Endothelial cell (in vitro differentiated cells): ENCODE measurements at regions not wholly inside any gene's neighbourhood (a gene's known extent, or its start where the extent isn't known, plus 50 kb on each side); places are given as distances from the start of the nearest gene placed in this dataset.

Experiments
- DNase-seq: peaks from one replicate; pipeline ENCODE4 v3.0.0; 2021; ENCODE audit warnings: low spot score
- H3K27ac Mint-ChIP-seq: one replicate; pipeline ENCODE4 v1.8.0; 2021; ENCODE audit warnings: mixed read lengths, inconsistent platforms; ENCODE audit not compliant: unreplicated experiment
- H3K27me3 Mint-ChIP-seq: one replicate; pipeline ENCODE4 v1.8.0; 2021; ENCODE audit warnings: mild to moderate bottlenecking, moderate library complexity, mixed read lengths, inconsistent platforms; ENCODE audit not compliant: unreplicated experiment
- H3K36me3 Mint-ChIP-seq: one replicate; pipeline ENCODE4 v1.8.0; 2021; ENCODE audit warnings: mild to moderate bottlenecking, low read depth, mixed read lengths, inconsistent platforms; ENCODE audit not compliant: unreplicated experiment
- H3K4me1 Mint-ChIP-seq: one replicate; pipeline ENCODE4 v1.8.0; 2021; ENCODE audit warnings: mild to moderate bottlenecking, mixed read lengths, inconsistent platforms; ENCODE audit not compliant: unreplicated experiment
- H3K4me3 Mint-ChIP-seq: one replicate; pipeline ENCODE4 v1.8.0; 2021; ENCODE audit warnings: mild to moderate bottlenecking, mixed read lengths, inconsistent platforms; ENCODE audit not compliant: unreplicated experiment
- H3K9me3 Mint-ChIP-seq: one replicate; pipeline ENCODE4 v1.8.0; 2021; ENCODE audit warnings: mixed read lengths, inconsistent platforms; ENCODE audit not compliant: unreplicated experiment
- TF ChIP-seq, protein P1 (sequence below): fragments of 200-600 bp; sonication (generic); IDR thresholded peaks from one replicate; pipeline ENCODE4 v1.5.0; 2021; ENCODE audit warnings: antibody characterized with exemption; ENCODE audit not compliant: unreplicated experiment

DNA sequence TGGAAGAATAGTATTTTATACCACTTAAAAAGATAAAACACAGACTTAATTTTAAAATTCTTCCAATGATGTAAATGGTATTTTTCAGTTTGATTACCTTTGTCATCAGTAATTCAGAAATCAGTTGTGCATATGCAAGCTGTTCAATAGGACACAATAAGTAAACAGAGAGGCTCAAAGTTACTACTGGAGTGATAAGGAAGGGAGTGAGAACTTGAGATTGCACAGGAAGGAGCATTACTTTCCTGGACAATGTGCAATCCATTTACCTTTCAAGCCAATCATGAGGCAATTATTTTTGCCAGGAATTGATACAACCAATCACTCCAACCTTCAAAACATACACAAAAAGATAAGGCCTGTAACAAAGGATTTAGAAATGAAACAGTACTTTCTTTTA is 1024.3 kb downstream of the RAPGEF2 start:
- Mint-ChIP-seq H3K4me1 (no peaks in the 10 kb centered on the region), H3K27me3 (no peaks in the 10 kb centered on the region), H3K9me3 (peaks cover 7% of the 10 kb centered on the region), H3K27ac (no peak overlapping the region), H3K36me3 (no peaks in the 10 kb centered on the region), H3K4me3 (no peak overlapping the region)
- no peak for DNase-seq
- TF ChIP-seq, protein P1, sequence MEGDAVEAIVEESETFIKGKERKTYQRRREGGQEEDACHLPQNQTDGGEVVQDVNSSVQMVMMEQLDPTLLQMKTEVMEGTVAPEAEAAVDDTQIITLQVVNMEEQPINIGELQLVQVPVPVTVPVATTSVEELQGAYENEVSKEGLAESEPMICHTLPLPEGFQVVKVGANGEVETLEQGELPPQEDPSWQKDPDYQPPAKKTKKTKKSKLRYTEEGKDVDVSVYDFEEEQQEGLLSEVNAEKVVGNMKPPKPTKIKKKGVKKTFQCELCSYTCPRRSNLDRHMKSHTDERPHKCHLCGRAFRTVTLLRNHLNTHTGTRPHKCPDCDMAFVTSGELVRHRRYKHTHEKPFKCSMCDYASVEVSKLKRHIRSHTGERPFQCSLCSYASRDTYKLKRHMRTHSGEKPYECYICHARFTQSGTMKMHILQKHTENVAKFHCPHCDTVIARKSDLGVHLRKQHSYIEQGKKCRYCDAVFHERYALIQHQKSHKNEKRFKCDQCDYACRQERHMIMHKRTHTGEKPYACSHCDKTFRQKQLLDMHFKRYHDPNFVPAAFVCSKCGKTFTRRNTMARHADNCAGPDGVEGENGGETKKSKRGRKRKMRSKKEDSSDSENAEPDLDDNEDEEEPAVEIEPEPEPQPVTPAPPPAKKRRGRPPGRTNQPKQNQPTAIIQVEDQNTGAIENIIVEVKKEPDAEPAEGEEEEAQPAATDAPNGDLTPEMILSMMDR: no peak

DNA sequence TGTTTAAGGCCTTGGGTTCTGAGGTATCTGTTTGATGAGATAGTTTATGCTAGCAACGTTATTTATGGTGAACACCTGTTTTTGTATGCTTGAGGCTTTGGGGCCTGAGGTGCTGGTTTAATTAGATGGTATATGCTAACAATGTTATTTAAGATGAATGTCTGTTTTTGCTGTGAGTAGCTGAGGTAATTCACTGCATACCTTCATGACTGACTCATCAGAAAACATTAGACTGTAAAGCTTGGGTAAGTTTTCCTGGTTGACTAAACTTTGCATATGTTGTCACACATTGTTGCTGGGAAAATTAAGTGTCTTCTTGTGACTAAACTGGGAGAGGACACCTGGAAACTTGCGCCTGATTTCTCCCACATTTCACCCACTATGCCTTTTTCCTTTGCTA is 1026.6 kb downstream of the RAPGEF2 start:
- TF ChIP-seq, protein P1: no peak
- Mint-ChIP-seq H3K27ac (no peak overlapping the region), H3K4me1 (no peaks in the 10 kb centered on the region), H3K36me3 (no peaks in the 10 kb centered on the region), H3K4me3 (no peak overlapping the region), H3K9me3 (peaks cover 7% of the 10 kb centered on the region), H3K27me3 (no peaks in the 10 kb centered on the region)
- DNase-seq: no peak

DNA sequence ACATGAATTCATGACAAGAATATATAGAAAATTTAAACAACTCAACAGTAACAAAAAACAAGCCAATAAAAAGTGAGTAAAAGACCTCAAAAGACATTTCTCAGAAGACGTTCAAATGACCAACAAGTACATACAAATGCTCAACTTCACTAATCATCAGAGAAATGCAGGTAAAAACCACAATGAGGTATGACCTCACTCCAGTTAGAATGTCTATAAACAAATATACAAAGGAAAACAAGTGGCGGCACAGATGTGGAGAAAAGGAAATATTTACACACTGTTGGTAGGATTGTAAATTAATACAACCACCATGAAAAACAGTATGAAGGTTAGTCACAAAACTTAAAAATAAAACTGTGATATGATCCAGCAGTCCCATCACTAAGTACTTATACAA is 1033.1 kb downstream of the RAPGEF2 start:
- Mint-ChIP-seq H3K36me3 (no peaks in the 10 kb centered on the region), H3K4me1 (no peaks in the 10 kb centered on the region), H3K27ac (no peak overlapping the region), H3K27me3 (no peaks in the 10 kb centered on the region), H3K9me3 (peaks cover 7% of the 10 kb centered on the region), H3K4me3 (no peak overlapping the region)
- DNase-seq: no peak
- TF ChIP-seq, protein P1: no peak

DNA sequence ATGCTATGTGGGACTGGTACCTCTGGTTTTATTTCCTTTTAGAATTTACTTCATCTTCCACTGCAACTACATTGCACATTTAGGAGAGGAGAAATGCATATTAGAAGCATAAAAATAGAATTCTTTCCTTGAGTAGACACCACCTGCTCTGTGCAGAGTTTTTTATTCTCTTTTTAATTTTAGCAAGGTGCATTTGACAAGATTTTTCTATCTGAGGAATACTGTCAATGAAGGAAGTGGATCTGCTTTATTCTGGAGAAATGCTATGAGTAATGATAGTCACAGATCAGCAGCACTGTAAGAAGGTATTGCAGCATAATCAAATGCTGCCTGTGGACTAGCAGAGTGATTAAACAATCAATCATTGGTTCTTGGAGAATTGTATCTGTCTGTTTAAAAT is 1038.3 kb downstream of the RAPGEF2 start:
- DNase-seq: no peak
- Mint-ChIP-seq H3K36me3 (no peaks in the 10 kb centered on the region), H3K27me3 (no peaks in the 10 kb centered on the region), H3K27ac (no peak overlapping the region), H3K4me3 (no peak overlapping the region), H3K9me3 (no peaks in the 10 kb centered on the region), H3K4me1 (no peaks in the 10 kb centered on the region)
- TF ChIP-seq, protein P1: no peak

DNA sequence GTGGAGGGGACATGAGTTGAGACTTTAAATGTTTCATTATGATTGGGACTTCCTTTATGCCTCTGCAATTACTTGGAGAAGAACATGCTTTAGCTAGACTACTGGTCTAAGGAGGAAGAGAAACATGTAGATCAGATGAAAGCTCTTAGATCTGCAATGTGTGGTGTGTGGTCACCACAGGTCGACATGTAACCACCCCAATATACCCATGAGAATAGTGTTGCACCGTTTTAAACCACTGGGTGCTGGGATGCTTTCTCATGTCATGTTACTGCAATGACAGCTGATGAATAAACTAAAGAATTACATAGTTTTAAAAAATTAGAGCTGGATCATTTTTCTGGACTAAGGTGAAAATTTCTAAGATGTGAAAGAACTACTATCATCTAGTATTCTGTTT is 1039.7 kb downstream of the RAPGEF2 start:
- DNase-seq: no peak
- Mint-ChIP-seq H3K4me3 (no peak overlapping the region), H3K27ac (no peak overlapping the region), H3K36me3 (no peaks in the 10 kb centered on the region), H3K27me3 (no peaks in the 10 kb centered on the region), H3K9me3 (no peaks in the 10 kb centered on the region), H3K4me1 (no peaks in the 10 kb centered on the region)
- TF ChIP-seq, protein P1: no peak
